HG03159 (cell line): ENCODE measurements at regions not wholly inside any gene's neighbourhood (a gene's known extent, or its start where the extent isn't known, plus 50 kb on each side); places are given as distances from the start of the nearest gene placed in this dataset.

Experiments
- ATAC-seq: cut with Tn5 transposase; IDR thresholded peaks from one replicate; pipeline ENCODE4 v1.9.1; 2021; ENCODE audit warnings: mild to moderate bottlenecking, moderate library complexity; ENCODE audit not compliant: unreplicated experiment

- ATAC-seq: no peak
Observed at GRCh38 chr3:27935492-27935891, 213.4 kb upstream of the EOMES start.

GRCh38 chr3:27939521-27939920 is 217.4 kb upstream of the EOMES start:
- no peak for ATAC-seq

DNA sequence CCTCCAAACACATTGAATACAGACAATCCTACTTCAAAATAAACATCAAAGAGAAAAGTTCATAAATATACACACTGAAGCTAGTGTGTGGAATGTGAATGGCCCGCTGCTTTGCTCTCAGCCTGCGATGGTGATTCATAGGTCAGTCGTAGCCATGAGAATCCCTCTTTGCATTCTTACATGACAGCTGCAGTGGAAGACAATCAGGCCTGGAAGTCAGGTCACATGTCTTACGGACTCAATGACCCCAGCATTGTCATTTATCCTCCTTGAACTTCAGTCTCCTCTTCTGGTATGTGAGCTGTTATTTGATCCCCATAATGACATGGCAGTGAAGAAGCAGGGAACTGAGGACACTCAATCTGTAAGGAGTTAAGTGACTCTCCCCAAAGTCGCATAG is 217.8 kb upstream of the EOMES start:
- ATAC-seq: no peak

DNA sequence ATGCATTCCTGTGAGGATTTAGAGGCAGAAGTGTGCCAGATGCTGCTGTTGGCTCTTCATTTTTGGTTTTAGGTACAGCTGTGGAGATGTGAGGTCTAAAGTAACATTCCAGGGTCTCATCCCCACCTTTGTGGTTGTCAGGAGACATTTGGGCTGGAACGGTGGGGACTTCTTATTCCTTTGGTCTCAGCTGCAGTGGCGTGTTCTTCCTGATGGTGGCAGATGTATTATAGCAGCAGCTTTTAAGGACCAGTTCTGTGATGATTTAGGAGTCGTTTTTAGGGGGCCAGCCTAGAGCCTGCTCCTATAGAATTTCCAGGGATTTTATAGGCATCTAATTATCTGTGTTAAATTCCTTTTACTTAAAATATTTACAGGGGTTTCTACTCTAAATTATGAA is 221.0 kb upstream of the EOMES start:
- no peak for ATAC-seq

GRCh38 chr3:27945229-27945628 is 223.1 kb upstream of the EOMES start:
- ATAC-seq: no peak

GRCh38 chr3:27960133-27960532 is 238.0 kb upstream of the EOMES start:
- no peak for ATAC-seq

DNA sequence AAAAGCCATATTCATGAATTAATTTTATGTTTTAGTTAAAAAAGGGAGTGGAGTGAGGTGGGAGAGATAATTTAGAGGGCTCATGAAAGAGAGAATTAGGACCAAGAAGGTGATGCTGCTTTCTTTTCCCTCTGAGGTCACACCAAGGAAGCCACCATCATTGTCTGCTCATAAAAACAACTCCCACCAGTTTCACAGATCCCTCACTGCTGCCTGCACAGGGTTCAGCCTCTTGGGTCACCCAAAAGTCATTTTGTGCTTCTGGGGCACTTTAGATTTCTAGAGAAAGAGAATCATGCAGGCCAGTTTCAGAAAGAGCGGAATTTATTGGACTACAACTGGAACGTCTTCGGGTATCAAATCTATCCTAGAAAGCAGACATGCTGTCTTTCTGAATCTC is 241.4 kb upstream of the EOMES start:
- no peak for ATAC-seq

DNA sequence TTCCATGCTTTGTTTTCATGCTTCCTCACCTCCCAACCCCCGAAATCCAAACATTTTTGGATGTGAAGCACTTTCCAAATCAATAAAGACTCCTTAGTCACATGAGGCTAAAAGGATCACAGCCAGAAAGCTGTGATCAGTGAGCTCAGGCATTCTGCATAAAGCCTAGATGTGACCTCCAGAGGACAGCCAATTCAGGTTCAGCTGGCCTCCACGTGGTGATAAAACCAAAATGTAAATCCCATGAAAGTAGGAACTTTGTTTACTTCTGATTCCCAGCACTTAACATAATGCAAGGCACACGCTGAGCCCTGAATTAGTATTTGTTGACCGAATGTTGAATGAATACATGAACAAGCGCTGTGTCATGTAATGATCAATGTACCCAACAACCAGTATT is 249.5 kb upstream of the EOMES start:
- no peak for ATAC-seq

DNA sequence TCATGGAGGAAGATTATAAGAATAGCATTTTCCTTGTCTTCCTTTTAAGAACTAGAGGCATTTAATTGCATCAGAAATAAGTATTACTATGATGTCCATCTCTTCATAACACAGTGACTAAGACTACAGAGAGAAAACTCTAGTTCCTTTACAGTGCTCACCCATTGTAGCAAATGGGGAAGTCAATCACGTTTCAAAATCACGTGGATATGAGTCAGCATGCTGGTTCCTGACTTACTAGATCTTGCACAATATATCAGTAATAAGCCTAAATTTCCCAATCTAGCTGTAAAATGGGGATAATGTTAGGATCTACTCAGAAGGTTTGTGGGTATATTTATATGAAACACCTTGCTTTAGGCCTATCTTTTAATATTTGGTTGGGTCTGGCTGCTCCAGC is 254.8 kb upstream of the EOMES start:
- ATAC-seq: peak; percentile 58

DNA sequence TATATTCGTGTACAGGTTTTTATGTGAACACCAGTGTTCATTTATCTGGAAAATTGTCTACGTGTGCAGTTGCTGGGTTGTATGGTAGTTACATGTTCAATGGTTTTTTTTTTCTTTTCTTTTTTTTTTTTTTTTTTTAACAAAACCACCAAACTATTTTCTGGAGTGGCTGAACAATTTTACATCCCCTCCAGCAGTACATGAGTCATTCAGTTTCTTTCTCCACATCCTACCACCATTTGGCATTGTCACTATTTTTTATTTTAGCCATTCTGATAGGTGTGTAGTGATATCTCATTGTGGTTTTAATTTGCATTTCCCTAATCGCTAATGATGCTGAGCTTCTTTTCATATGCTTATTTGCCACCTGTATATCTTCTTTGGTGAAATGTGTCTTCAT is 256.3 kb upstream of the EOMES start:
- ATAC-seq: no peak

DNA sequence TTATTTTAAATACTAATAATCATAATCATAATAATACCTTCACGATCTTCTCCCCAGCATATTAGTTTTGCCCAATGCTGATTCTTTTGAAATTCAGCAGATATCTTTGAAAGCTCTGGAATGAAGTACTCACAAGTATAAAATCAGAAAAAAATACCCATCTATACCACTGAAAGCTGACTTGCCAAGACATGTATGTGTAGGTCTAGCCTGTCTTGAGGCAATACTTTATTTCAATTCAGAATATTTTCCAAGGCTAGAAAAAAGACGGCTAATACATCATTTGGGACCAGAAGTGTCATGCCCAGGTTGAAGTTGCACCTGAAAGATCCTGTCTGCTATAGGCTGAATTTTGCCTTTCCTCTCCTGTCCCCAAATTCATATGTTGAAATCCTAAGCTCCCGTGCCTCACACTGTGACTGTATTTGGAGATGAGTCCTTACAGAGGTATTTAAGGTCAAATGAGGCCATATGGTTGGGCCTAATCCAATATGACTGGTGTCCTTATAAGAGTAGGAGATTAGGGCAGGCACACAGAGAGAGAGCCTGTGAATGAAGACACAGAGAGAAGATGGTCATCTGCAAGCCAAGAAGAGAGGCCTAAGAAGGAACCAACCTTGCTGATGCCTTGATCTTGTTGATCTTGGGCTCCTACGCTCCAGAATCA is 255.9 kb upstream of the CMC1 start:
- ATAC-seq: no peak

DNA sequence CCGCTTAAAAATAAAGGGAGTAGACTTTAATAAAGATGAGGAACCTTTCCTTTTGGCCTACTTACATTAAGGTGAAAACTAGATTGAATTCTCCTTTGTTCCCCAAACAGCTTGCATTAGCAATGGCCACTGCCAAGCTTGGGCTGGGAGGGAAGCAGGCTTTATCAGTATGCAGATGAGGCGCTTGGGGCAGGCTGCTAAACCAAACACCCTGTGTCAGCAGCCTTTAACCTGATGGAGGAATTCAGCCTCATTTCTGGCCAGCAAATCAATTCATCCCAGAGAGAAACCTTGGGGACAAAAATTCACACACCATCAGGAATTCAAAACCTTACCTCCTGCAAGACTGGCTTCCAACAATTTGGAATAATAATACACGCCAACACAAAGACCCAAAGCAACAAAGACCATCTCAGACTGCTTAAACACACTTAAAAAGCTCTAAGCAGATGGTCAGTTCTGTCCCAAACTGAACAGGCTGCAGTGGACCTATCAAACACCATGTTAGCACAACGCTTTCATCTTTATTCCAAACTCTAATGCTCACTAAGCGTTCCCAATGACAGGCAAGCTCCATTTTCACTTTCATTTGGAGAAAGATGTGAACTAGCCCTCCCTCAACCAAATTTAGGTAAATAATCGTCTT is 255.1 kb upstream of the CMC1 start:
- ATAC-seq: no peak

- no peak for ATAC-seq
Observed at GRCh38 chr3:27990324-27990723, 251.1 kb upstream of the CMC1 start.

GRCh38 chr3:27990837-27991236 is 250.6 kb upstream of the CMC1 start:
- no peak for ATAC-seq

GRCh38 chr3:27993051-27993450 is 248.4 kb upstream of the CMC1 start:
- ATAC-seq: no peak

DNA sequence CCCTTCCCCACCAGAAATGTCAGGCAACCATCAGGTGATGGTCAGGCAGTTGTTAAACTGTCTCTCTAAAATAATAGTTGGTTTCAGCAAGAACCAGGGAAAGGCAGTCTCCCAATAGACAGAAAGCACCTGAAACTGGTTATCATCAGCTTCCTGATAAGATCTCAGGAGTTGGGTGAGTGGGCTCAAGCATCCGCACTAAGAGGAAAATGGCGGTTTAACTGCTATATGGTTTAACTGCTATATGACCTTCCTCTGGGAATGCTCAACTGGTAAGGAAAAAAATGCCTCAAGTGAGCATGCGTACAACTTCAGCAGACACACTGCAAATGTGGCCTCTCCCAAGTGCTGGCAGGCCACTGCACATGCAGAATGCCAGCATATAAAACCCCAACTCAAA is 240.8 kb upstream of the CMC1 start:
- no peak for ATAC-seq

GRCh38 chr3:28008235-28008634 is 233.2 kb upstream of the CMC1 start:
- ATAC-seq: no peak

DNA sequence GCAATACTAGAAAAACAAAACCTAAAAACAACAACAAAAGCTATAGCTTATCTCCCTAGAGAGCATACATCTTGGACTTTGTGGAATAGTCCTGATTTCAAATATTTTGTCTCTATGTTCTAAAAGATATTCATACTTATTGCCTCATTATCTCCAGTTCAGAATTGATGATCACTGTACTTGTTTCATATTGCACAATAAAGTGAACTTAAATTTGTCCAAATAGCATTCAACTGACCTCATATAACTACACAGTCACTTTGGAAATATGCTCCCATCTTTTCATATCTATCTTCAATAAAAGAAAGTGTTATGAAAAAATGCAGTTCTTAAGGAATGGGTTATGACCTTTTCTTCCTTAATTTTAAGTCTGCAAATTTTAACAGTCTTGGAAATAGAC is 228.6 kb upstream of the CMC1 start:
- ATAC-seq: no peak

- no peak for ATAC-seq
Observed at GRCh38 chr3:28013864-28014473, 227.4 kb upstream of the CMC1 start.

DNA sequence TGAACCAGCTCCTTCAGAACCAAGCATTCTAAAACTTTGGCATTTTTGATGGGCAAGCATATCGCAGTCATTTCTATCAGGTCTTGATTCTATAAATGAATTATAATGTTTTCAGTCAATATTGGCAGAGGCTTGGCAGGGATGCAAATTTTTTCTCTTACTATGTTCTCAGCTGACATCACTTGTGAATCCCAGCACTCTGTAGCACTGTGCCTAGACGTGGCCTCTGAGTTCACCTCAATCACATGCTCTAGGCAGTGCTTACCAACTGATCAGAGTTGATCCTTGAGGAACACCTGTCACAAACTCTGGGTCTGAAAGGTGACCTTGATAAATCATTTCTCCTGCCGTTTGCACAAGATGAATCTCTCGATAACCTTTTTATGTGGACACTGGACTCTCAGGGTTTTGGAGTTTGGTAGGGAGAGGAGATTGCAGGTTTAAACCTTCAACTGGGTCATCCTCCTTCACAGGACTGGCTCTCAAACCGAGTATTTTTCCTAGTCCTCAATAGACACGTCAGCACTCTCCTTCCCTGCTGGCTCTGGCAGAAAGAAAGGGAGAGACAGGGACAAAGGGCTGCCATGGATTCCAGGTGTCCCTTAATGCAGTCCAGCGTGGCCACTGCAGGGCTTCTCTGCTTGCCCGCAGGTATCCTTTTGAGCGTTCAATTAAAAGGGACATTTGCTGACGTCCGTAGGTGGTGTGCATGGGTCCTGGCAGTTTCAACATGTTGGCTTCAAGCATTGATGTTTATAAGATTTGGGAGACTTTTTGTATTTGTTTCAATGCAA is 222.3 kb upstream of the CMC1 start:
- no peak for ATAC-seq

GRCh38 chr3:28019740-28020139 is 221.7 kb upstream of the CMC1 start:
- ATAC-seq: no peak

- no peak for ATAC-seq
Observed at GRCh38 chr3:28022916-28023315, 218.5 kb upstream of the CMC1 start.
